ENCODE measurements at regions not wholly inside any gene's neighbourhood (a gene's known extent, or its start where the extent isn't known, plus 50 kb on each side); places are given as distances from the start of the nearest gene placed in this dataset.

DNA sequence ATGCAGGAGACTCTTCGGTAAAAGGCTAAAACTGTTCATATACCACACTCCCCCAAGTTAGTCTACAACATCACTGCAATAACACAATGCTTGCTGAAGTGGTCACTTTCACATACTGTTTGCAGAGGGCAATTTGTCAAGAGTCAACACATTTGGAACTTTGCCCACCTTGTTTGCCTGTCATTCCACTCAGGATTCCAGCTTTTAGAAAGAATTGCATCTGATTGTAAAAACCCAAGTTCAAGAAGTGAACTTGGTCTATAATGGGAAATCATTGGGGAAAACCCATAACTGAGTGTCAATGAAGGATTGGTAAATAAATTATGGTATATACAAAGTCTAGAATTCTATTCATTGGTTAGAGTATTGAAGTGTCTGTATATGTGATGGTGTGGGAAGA lies 120.5 kb downstream of the GADD45G start:
- DNase-seq = no peak

DNA sequence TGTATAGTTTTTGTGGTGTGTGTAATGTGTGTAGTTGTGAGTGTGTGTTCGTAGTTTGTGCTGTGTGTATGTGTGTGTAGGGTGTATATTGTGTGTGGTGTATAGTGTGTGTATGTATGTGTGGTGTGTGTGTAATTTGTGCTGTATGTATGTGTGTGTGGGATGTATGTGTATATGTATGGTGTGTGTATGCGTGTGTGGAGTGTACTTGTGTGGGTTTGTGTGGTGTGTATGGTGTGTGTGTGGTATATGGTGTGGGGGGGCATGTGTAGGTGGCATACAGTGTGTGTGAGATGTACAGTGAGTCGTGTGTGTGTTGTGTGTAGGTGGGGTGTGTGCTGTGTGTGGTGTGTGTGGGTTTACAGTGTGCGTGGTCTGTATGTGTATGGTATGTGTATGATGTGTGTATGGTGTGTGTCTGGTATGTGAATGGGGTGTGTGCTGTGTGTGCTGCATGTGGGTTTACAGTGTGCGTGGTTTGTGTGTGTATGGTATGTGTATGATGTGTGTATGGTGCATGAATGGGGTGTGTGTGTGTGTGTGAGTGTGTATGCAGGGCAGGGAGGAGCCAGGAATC lies 125.2 kb downstream of the GADD45G start:
- DNase-seq = no peak

DNA sequence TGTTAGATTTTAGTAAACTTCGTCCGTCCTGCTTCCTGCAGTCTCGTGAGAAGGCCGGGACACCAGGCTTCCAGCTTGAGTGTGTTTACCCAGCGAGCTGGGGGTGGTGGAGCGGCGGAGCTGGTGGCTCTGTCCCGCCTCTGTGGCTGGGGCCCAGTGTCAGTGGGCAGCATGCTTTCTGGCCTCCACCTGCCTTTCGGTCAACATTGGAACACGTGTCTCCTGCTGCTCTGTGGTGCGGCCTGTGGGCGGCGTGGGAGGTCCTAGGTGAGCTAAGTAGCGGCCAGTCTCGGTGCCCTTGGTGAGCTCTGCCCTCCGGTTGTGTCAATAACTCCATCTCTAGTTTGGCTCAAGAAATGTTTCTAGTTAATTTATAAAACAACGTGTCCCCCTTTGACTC lies 125.9 kb downstream of the GADD45G start:
- no peak for DNase-seq

DNA sequence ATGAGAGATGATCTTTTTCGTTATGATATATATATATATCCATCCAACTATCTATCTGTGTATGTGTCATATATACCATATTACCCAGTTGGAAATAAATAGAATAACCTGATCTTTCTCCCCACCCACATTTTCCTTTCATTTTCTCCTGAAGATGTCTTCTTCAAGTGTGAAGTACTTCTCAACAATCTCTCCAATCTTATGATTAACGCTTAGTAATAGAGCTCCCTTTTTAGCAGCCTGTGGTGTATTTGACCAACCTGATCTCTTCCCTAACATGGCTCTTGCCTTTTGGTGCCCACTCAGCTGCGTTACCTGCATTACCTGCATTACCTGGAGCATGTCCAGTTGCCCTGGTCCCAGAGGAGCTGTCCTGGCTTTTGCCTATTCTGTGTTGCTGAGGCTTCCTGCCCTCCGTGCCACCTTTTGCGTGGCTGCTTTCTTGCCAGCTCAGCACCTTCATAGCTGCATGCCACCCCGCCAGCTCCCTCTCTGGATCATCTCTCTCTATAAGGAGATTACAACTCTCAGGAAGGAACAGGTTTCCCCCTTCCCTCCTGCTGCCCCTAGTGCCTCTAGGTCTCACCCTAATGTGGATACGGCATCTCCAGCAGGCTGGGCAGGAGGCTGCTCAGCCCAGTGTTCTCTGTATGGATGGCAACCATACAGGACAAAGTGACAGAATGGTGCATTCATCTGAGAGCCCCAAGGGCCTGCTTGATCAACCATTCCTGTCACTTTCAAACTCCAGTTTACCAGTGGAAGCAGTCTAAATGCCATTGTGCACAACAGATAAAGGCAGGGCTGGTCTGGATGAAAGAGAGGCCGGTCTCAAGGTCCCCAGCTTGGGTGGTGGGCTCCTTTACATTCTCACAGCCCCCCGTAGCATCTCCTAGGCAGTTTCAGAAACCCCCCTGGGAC lies 126.7 kb downstream of the GADD45G start:
- DNase-seq = no peak

DNA sequence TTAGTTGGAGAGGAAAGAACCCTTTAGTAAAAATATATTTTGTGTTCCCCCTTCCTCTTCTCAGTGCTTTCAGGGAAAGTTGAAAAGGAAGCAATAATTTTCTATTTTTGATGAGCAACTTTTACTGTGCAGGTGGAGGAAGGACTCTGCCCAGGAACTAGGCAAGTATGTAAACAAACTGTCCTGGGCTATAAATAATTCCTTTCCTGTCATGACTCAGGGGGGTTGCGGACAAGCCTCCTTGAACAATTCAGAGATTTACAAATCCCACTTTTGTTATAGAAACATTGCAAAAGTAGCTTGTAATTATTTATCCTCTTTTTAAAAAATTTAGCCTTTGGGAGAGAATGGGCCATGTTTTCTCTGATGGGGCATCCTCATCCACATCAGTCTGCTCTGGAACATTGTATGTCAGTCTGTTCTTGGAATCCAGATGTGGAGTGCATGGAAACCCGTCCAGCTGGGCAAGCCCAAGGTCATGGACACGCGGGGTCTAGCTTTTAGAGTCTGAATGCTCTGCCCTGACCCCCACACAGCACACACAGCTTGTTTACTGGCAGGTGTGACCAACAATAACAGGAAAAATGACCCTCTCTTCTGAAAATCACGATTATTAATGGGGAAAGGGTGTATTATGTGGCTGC lies 127.6 kb downstream of the GADD45G start:
- no peak for DNase-seq

DNA sequence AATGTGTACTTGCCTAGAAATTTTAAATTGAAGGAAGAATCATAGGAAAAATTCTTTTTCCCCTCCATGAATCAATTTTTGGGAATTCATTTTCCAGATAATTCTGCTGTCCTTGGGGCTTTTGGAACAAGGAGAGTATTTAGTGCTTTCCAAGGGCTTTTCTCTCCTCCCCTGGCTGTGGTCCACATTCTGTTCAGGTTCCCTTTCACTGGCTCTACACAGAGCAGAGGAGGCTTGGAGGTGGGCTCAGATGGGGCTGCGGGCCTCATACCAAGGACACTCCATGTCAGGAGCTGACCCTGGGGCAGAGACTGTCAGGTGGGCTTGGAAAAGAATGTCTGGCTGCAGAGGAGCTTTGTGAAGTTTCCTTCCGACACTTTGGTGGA lies 128.1 kb downstream of the GADD45G start:
- no peak for DNase-seq

DNA sequence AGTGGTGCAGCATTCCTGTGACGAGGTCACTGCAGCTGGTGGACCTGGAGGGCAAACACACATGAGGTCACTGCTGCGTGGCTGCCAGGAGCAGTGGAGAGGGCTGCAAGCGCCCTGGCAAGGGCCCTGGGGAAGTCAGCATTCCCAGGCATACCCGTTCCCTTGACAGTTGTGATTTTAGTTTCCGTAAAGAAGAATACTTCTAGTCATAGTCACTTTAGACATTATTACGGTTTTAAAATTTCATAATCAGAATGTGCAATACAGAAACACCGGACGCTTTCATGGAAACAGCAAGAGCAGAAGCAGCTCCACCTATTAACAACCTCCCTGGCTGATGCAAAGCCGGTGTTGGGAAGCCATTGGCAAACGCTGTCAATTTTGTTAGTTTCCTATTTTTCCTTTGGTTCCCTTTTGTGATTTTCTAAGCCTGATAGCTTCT lies 129.8 kb downstream of the GADD45G start:
- no peak for DNase-seq

DNA sequence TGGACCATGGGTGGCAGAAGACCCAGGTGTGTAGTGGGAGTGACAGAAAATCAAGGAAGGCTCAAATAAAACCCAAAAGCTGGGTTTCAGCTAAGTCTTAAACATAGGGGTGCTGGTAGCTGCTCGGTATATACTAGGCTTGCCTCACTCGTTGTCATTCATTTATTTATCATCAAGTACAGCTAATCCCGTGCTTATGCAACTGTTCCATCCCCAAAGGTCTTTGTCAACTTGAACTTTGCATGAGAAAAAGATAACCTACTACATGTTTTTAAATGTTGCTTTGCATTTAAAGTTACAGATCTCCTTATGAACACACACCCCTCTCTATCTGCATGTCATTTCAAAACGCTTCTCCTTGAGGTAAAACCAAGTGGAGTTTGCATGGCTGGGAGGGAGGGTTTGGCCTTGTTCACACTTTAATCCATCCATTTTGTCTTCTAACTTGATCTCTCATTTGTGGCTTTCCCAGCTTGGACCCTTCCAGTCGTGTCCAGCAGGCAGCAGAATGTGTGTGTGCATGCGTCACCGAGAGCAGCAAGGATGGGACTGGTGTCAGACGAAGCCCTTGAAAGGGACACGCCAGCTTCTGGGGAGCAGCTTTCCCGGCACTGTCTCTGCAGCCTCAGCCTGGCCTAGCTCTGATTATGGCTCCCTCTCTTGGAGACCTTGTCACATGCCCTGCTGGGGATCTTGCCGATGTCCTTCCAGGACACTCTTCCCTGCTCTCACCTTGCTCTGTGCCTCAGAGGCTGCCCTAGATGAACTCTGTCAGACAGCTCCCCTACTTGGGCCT lies 133.5 kb downstream of the GADD45G start:
- DNase-seq = no peak

DNA sequence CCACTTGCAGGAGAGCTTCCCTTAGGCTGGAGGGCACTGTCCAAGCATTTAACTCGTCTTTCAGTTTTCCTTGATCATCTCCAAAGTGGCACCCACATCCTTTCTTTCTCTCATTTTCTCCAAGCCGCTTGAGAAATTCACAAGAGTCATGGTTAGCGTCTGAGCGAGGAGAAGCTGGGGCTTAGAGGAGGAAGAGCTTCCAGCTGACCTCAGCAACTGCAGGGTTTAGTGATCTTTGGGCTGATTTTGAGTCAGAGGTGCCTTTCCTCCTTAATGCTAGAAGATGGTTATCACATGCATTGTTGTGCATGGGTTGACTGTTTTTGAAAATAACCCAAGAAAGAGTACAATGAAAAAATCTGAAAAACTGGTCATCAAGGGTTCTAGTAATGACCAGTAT lies 134.7 kb downstream of the GADD45G start:
- DNase-seq = peak; percentile 13

DNA sequence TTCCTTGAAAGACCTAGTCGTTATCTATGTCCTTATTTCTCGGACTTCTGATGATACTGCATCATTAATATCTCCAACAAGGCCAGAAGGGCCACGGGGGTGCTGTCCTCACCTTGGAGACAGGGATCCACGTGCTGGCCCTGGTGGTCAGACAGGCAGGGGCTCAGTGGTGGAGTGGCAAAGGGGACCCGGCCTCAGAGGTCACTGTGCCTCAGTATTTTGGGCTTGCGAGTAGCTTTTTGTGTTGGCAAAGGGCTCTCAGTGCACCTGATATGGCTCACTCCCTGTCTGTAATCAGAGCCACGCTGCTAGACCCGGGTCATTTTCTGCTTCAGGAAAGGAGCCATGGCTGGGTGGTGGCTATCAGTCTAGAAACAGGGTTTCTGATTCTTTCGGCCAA lies 135.1 kb downstream of the GADD45G start:
- DNase-seq = no peak

DNA sequence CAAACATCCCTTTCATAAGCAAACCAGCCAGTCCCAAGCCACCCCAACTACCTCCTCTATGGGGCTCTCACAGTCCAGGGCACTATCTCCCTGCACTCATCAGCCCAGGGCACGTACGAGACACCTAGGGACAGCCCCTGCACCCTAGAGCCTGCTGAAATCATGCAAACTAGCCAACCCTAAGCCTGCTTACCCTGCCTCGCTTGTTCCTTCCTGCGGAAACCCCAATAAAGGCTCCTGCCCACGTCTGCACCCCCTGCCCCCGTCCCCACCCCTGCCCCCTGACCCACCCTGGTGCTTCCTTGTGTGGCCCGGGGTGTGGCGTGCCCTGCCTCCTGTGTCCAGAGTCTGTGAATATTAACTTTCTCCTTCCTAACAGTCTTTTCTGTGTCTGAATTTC lies 135.9 kb downstream of the GADD45G start:
- peak; percentile 47 for DNase-seq

DNA sequence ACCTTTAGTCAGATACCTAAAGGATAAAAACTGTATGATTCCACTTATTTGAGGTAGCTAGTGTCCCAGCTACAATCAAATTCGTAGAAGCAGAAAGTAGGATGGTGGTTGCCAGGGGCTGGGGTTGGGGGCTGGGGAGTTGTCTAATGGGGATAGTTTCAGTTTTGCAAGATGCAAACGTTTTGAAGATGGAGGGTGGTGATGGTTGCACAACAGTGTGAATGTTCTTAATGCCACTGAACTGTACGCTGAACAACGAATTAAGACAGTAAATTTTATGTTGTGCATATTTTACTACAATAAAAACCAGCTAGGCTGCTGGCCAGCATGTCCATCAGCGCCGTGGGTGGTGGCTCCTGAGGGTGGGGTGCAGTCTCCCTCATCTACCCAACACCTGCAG lies 137.8 kb downstream of the GADD45G start:
- no peak for DNase-seq

DNA sequence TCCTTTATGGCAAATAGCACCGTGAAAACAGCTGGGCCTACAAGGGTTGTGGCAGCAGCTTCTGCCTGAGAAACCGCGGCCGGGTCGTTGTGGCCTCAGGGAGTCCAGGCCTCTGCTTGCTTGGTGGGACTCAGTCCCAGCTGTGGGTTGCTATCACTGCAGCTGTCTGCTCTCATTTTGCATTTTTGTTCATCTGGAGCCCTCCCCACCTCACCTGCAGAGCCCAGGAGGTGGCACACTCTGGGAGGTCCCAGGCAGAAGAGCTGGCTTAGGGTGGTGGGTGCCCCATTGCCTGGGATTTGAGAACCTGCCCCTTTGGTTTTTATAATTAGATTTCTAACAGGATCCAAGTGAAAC lies 138.4 kb downstream of the GADD45G start:
- DNase-seq = no peak

DNA sequence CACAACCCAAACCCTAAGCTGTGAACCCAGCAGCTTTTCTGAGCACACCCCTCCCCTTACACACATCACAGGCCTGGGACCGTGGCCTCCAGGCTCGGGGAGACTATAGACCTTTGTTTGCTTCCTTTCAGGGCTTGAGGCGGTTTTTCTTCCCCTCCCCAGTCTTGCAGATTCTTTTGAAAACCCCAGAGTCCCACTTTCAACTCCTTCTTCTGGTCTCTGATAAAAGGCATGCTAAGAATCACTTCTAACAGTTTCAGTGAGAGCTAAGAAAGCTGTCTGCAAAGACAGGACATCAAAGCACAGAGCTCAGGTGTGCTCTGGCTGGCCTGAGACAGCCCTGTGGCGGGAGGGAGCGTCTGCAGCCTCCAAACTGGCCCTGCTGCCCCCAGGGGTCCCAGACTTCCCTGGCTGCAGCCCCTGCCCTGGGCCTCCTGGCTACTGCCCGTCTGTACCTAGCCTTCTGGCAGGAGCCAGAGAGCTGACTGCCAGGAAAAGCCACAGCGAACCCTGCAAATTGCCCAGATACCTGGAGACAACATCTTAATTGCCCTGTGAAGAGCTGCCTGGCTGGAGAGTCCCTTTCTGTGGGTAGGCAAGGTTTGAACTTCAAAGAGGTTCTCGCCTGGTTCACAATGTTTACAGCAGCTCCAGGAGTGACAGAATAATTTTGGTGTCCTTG lies 138.9 kb downstream of the GADD45G start:
- DNase-seq = peak; percentile 73

DNA sequence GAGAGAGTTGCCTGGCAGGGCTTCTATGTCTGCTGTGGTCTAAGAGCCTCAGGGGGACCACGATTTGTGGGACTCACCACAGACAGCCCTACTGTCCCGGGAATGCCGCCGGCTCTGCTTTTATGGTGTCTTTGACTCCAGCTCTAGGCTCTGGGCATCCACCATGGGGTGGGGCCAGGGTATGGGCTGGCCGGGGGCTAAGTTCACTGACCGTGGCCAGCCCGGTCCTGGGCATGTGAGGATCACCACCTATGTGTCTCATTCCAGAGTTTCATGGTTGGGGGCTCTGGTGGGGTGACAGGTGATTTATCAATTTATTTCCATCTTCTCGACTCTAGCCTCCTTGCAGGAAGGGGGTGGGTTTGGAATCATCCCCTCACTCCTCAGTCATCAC lies 139.4 kb downstream of the GADD45G start:
- DNase-seq = no peak

DNA sequence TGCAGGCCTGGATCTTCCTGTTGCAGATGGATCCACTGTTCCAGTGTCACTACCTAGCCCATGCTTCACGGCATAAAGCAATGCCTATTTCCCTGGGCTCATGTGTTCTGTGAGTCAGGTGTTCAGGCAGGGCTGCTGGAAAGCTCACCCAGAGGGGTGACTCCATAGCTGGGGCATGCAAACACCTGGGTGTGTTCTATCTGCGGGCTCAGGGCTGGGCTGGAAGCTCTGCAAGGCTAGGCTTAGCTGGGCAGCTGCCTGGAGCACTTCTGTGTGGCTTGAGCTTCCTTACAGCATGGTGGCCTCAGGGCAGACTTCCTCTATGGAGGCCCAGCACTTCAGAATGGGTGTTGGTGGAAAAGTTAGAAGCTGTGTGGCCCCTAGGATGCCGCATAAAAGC lies 139.9 kb downstream of the GADD45G start:
- DNase-seq = no peak

DNA sequence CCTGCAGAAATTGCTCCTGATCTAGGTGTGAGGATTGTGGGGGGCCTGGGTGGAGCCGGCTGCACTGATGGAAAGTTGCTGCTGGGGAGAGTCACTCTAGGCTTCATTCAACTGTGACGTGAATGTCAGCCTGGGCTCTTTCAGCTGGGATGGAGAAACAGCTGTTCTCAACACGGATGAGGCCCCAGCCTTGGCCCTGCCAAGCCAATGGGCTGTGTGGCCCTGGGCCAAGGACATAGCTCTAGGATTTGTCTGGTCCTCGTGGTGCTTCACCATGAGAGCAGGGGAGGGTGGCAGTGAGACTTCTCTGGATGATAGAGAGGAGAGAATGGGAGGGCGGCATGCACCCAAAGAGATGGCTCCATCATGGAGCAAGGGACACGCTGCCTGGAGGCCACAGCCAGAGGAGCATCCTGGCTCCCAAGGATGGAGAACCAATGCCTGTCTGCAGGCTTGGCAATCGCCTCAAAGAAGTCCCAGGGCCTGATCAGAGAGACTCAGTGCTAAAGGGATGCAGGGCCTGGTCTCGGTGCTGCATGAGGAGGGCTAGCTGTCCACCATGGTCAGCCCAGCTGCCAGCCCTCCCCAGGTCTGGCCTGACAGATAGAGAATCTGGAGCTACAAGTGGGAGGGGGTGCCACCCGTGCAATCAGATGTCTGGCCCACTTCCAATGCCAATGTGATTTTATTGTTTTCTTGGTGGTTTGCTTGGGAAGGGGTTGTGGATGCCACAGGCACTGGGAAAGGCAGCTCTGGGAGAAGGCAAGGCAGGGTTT lies 141.0 kb downstream of the GADD45G start:
- DNase-seq = no peak

DNA sequence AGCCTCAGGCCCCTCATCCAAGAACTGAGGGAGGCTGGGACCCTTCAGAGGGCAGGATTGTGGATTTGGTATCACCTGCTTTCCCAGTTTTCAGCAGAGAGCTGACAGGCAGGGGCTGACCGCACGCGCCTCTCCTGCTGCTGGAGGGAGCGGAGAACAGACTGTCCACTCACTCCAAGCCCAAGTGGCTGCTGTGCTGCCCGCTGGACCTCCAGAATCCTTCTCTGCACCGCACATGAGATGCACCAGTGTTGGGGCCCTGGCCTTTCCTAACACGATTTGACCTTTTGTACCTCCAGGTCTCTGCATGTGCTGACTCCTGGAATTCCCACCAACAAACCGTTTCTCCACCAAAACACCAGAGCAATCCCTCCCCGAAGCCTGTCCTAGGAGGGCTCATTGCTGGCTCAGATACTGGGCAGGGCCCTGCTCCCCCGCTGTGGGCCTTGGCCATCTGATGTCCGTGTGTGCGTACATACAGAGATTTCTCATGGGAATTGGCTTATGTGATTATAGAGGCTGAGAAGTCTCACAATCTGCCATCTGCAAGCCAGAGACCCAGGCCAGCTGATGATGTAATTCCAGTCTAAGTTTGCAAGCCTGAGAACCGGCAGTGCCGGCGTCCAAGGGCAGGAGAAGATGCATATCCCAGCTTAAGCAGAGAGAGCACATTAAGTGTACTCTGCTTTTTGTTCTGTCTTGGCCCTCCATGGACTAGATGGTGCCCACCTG lies 141.7 kb downstream of the GADD45G start:
- DNase-seq = no peak

DNA sequence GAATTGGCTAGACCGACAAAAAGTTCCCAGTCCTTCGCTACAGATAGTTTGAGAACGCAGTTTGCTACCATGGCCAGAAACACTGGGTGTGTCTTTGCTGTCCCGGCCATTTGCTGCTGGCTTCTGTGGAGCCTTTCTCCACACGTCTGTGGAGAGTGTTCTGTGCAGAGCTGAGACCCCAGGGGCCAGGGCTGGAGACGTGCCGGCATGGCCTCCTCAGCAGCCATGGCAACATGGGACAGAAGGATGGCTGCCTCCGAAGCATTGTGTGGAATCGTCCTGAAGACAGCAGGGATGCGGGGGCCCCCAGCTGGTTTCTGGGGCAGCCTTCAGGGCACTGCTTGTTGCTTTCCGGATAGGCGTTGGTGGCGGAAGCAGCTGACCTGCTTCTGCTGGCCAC lies 142.8 kb downstream of the GADD45G start:
- no peak for DNase-seq

DNA sequence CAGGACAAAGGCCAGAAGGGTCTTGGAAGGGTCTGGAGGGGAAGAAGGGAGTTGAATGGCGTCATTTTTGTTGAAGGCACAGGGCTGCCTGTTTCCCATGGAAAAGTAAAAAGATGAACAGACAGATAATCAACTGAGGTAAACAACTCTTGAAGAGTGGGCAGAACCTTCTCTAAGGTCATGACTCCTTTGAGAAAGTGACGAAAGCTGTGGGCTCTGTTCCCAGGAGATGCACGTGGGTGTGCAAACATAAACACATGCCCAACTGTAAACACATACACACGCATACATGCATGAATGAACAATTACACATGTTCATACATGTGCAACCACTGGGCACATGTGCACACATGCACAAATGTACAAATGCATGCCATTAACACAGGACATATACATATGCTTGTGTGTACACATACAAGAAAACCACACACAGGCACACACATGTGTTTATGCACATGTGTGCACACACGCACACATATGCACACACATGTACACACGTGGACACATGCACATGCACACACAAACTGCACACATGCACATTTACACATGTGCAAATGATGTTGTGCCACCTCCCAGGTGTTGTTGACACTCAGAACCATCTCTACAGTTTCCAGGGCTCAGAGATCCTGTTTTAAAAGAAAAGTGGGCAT lies 143.3 kb downstream of the GADD45G start:
- DNase-seq = no peak
